Peyer's patch (tissue), 4 donors: ENCODE measurements at regions not wholly inside any gene's neighbourhood (a gene's known extent, or its start where the extent isn't known, plus 50 kb on each side); places are given as distances from the start of the nearest gene placed in this dataset.

Experiments used
- DNase-seq, 3 donors: peaks; one replicate each; pipeline ENCODE4 v3.0.0-alpha.2; 2017 to 2019
- H3K27ac ChIP-seq, 4 donors: fragments of 200-600 bp; sonication (generic); one replicate each; pipeline ENCODE4 v1.5.1; 2016 to 2019
- H3K27me3 ChIP-seq, 2 donors: fragments of 200-600 bp; sonication (generic); one replicate each; pipeline ENCODE4 v1.5.1; 2019
- H3K36me3 ChIP-seq, 3 donors: fragments of 200-600 bp; sonication (generic); one replicate each; pipeline ENCODE4 v1.5.1; 2016 to 2019
- H3K4me1 ChIP-seq, 4 donors: fragments of 200-600 bp; sonication (generic); one replicate each; pipeline ENCODE4 v1.5.1; 2016 to 2019
- H3K4me3 ChIP-seq, 4 donors: fragments of 200-600 bp; sonication (generic); 1 replicate in 3 of 4; 2 replicates in 1 of 4; pipeline ENCODE4 v1.5.1; 2016 to 2019; ENCODE audit warnings: mild to moderate bottlenecking in 1 of 4
- H3K9me3 ChIP-seq, 4 donors: fragments of 200-600 bp; sonication (generic); one replicate each; pipeline ENCODE4 v1.5.1; 2016 to 2019; ENCODE audit warnings: mild to moderate bottlenecking in 1 of 4
- POLR2A ChIP-seq, 2 donors: fragments of 450-650 bp; IDR thresholded peaks; one replicate each; pipeline ENCODE4 v1.5.1; 2017; ENCODE audit warnings: antibody characterized with exemption in 2 of 2, mild to moderate bottlenecking in 2 of 2, moderate library complexity in 2 of 2
- TF ChIP-seq, protein P1 (sequence below), 6 experiments: fragments of 450-650 bp in 4 of 6; fragments of 200-600 bp in 2 of 6; sonication (generic) in 1 of 6; IDR thresholded peaks; one replicate each; pipeline ENCODE4 v1.5.1; 2017 to 2019; ENCODE audit warnings: antibody characterized with exemption in 6 of 6, mild to moderate bottlenecking in 3 of 6, moderate library complexity in 1 of 6

GRCh38 chr18:73948497-73948896 is 199.1 kb downstream of the FBXO15 start:
- no peak for DNase-seq
- no peak overlapping the region for H3K27ac ChIP-seq
- TF ChIP-seq, protein P1, sequence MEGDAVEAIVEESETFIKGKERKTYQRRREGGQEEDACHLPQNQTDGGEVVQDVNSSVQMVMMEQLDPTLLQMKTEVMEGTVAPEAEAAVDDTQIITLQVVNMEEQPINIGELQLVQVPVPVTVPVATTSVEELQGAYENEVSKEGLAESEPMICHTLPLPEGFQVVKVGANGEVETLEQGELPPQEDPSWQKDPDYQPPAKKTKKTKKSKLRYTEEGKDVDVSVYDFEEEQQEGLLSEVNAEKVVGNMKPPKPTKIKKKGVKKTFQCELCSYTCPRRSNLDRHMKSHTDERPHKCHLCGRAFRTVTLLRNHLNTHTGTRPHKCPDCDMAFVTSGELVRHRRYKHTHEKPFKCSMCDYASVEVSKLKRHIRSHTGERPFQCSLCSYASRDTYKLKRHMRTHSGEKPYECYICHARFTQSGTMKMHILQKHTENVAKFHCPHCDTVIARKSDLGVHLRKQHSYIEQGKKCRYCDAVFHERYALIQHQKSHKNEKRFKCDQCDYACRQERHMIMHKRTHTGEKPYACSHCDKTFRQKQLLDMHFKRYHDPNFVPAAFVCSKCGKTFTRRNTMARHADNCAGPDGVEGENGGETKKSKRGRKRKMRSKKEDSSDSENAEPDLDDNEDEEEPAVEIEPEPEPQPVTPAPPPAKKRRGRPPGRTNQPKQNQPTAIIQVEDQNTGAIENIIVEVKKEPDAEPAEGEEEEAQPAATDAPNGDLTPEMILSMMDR (IDR thresholded peaks at IDR 0.05), result no peak
- no peak for TF ChIP-seq POLR2A (IDR thresholded peaks at IDR 0.05)
- H3K9me3 ChIP-seq, result no peaks in the 10 kb centered on the region
- H3K4me1 ChIP-seq, result no peaks in the 10 kb centered on the region
- H3K27me3 ChIP-seq, result no peaks in the 10 kb centered on the region
- H3K36me3 ChIP-seq, result no peaks in the 10 kb centered on the region
- H3K4me3 ChIP-seq, result no peak overlapping the region

GRCh38 chr18:73948084-73948483 is 199.6 kb downstream of the FBXO15 start:
- no peaks in the 10 kb centered on the region for H3K27me3 ChIP-seq

GRCh38 chr18:73947180-73947921 is 200.3 kb downstream of the FBXO15 start:
- DNase-seq, result no peak
- TF ChIP-seq POLR2A (IDR thresholded peaks at IDR 0.05), result no peak
- TF ChIP-seq, protein P1 (IDR thresholded peaks at IDR 0.05), result no peak
- no peaks in the 10 kb centered on the region for H3K4me1 ChIP-seq
- no peak overlapping the region for H3K27ac ChIP-seq
- no peak overlapping the region for H3K4me3 ChIP-seq
- H3K36me3 ChIP-seq, result no peaks in the 10 kb centered on the region
- H3K27me3 ChIP-seq, result no peaks in the 10 kb centered on the region
- no peaks in the 10 kb centered on the region for H3K9me3 ChIP-seq

More at GRCh38 chr18:73948084-73948483, 199.6 kb downstream of the FBXO15 start:
- no peak overlapping the region for H3K27ac ChIP-seq
- TF ChIP-seq, protein P1 (IDR thresholded peaks at IDR 0.05), result no peak
- TF ChIP-seq POLR2A (IDR thresholded peaks at IDR 0.05), result no peak
- DNase-seq, result no peak
- no peaks in the 10 kb centered on the region for H3K4me1 ChIP-seq
- no peak overlapping the region for H3K4me3 ChIP-seq
- no peaks in the 10 kb centered on the region for H3K36me3 ChIP-seq
- no peaks in the 10 kb centered on the region for H3K9me3 ChIP-seq

DNA sequence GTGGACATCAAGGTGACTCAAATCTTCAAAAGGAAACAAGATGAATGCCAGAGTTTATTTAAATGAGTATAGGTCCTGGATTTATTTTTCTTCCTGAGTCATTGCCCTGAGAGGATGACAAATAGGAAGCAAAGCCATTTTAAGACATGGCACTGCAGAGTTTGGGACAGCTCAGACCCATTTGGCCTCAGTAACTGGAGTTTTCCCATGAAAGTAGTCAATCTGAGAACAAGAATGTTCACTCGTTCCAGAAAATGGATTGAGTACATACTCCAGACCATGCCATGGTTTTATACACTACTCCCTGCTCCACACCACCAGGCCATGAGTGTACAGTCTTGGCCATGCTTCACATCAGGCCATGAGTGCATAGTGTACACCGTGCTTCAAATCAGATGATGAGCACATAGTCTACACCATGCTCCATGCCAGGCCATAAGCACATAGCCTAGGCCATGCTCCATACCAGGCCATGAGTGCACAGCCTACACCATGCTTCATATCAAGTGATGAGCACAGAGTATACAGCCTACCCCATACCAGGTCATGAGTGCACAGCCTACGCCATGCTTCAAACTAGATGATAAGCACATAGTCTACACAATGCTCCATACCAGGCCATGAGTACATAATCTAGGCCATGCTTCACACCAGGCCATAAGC is 202.4 kb downstream of the FBXO15 start:
- Histone ChIP-seq H3K27me3 (no peaks in the 10 kb centered on the region), H3K9me3 (no peaks in the 10 kb centered on the region), H3K27ac (no peak overlapping the region), H3K4me1 (no peaks in the 10 kb centered on the region), H3K4me3 (no peak overlapping the region), H3K36me3 (no peaks in the 10 kb centered on the region)
- TF ChIP-seq, protein P1 (IDR thresholded peaks at IDR 0.05), result no peak
- no peak for TF ChIP-seq POLR2A (IDR thresholded peaks at IDR 0.05)
- no peak for DNase-seq

GRCh38 chr18:73944715-73945114 is 202.9 kb downstream of the FBXO15 start:
- Histone ChIP-seq H3K27ac (no peak overlapping the region), H3K4me1 (no peaks in the 10 kb centered on the region), H3K9me3 (no peaks in the 10 kb centered on the region), H3K27me3 (no peaks in the 10 kb centered on the region), H3K36me3 (no peaks in the 10 kb centered on the region), H3K4me3 (no peak overlapping the region)
- TF ChIP-seq POLR2A (IDR thresholded peaks at IDR 0.05), result no peak
- TF ChIP-seq, protein P1 (IDR thresholded peaks at IDR 0.05), result no peak
- no peak for DNase-seq
